Left renal cortex interstitium (tissue), 4 donors: ENCODE measurements at regions not wholly inside any gene's neighbourhood (a gene's known extent, or its start where the extent isn't known, plus 50 kb on each side); places are given as distances from the start of the nearest gene placed in this dataset.
"Not testable (repeated sequence)": the region's sequence is repeated elsewhere in the genome, so short reads cannot be mapped to it uniquely, and the experiment has no call there.

ENCODE experiments used
- DNase-seq, 4 donors: peaks; one replicate each; pipeline ENCODE4 v3.0.0-alpha.2; 2013; ENCODE audit warnings: low read depth in 4 of 4, low spot score in 2 of 4, missing footprints in 1 of 4

GRCh38 chrY:18599606-18600005 lies 53.1 kb downstream of the HSFY1 start:
- not testable (repeated sequence) for DNase-seq

GRCh38 chrY:18601287-18601686 lies 54.8 kb downstream of the HSFY1 start:
- not testable (repeated sequence) for DNase-seq

DNA sequence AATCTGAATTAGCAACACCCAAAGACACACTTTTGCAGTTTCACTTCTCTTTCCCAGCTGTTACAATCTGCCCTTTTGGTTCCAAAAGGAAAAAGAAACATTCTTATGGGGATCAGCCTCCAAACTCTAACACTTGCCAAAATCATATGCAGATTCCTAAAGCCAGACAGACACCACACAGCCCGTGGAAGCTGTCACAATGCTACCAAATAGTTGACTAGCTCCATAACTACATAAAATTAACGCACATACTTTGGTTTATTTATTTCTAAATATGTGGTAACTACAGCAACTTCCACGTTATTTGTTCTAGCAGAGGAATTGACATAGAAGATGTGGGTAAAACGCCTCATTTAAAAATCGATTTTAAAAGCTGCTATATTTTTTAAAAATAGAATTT lies 59.7 kb downstream of the HSFY1 start:
- not testable (repeated sequence) for DNase-seq

GRCh38 chrY:18608205-18608604 lies 61.7 kb downstream of the HSFY1 start:
- not testable (repeated sequence) for DNase-seq

GRCh38 chrY:18615809-18616208 lies 69.3 kb downstream of the HSFY1 start:
- not testable (repeated sequence) for DNase-seq

GRCh38 chrY:18629805-18630516 lies 83.4 kb downstream of the HSFY1 start:
- not testable (repeated sequence) for DNase-seq

- not testable (repeated sequence) for DNase-seq
Observed at GRCh38 chrY:18630571-18630970, 84.1 kb downstream of the HSFY1 start.

DNA sequence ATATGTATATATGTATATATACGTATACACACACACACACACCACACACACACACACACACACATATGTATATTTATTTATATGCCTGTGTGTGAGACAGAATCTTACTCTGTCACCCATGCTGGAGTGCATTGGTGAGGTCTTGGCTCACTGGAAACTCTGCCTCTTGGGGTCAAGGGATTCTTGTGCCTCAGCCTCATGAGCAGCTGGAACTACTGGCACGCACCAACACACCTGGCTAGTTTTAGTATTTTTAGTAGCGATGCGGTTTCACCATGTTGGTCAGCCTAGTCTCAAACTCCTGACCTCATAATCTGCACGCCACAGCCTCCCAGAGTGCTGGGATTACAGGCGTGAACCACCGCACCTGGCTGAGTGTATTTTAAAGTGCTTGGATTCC lies 85.1 kb downstream of the HSFY1 start:
- DNase-seq, result not testable (repeated sequence)

GRCh38 chrY:18650746-18651145 lies 104.2 kb downstream of the HSFY1 start:
- no peak for DNase-seq

DNA sequence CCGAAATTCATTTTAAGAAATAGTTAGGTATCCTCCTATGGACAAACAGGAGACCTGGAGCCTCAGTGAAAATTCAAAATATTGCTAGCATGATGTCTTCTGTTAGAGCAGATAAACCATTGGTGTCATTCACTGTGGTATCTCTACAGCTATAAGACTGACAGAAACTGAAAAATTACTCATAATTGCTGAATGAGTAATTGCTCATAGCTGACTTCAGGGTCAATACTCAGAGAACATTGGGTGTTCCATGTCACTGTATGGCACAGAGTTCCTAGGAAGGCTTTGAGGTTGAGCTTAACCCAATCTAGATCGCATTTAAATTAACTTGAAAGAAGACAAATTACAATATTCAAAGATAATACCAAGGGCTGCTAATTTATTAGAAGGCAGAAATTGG lies 109.0 kb downstream of the HSFY2 start:
- no peak for DNase-seq

DNA sequence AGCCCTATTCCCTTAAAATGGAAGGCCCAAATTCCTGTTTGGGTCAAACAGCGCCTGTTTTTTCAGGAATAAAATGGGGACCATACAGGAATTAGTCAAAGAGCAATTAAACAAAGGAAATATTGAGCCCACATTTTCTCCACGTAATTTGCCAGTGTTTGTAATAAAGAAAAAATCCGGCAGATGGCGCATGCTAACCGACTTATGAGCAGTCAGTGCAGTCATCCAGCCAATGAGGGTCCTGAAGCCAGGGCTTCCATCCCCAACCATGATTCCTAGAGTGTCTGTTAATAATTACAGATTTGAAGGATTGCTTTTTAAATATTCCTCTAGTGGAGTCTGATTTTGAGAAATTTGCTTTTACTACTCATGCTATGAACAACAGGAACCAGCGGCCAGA lies 103.7 kb downstream of the HSFY2 start:
- DNase-seq, result peak in 1 of 4 donors; percentile 6

GRCh38 chrY:18671970-18672369 lies 101.6 kb downstream of the HSFY2 start:
- no peak for DNase-seq

DNA sequence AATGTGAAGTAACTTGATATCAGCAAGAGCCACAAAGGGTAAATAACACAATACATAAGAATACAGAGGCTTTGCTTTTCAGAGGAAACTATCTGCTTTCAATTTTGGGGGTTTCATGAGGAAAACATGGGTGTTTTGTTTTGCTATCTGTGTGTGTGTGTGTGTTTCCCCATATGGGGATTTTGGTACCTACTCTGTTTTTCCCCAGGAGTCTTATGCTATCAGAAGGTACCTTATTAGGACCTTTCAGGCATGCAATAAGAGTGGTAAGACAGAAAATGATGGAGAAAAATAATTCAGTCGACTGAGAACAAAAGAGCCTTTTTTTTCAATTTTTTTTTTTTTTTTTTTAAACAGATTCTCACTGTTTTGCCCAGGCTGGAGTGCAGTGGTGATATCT lies 87.5 kb downstream of the HSFY2 start:
- DNase-seq, result not testable (repeated sequence)

DNA sequence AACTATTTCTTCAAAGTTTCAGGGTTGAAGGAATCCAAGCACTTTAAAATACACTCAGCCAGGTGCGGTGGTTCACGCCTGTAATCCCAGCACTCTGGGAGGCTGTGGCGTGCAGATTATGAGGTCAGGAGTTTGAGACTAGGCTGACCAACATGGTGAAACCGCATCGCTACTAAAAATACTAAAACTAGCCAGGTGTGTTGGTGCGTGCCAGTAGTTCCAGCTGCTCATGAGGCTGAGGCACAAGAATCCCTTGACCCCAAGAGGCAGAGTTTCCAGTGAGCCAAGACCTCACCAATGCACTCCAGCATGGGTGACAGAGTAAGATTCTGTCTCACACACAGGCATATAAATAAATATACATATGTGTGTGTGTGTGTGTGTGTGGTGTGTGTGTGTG lies 85.2 kb downstream of the HSFY2 start:
- not testable (repeated sequence) for DNase-seq

DNA sequence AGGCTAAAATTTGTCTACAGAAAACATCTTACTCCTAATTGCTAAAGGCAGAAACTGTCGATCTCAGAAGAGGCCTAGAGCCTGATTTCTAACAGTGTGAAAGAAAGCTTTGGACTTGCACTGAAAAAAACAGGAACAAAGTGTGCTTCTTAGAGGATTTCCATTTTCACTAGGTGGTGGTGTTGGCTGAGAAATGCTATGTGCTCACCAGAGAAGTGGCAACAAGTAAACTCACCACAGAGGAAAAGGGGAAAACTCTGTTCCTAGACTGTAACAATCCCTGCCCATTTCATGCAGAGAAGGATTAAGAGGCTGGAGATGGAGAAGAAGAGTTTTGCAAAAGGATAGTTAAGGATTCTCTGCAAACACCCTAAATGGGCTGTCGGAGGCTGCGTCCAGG lies 84.1 kb downstream of the HSFY2 start:
- DNase-seq, result not testable (repeated sequence)

DNA sequence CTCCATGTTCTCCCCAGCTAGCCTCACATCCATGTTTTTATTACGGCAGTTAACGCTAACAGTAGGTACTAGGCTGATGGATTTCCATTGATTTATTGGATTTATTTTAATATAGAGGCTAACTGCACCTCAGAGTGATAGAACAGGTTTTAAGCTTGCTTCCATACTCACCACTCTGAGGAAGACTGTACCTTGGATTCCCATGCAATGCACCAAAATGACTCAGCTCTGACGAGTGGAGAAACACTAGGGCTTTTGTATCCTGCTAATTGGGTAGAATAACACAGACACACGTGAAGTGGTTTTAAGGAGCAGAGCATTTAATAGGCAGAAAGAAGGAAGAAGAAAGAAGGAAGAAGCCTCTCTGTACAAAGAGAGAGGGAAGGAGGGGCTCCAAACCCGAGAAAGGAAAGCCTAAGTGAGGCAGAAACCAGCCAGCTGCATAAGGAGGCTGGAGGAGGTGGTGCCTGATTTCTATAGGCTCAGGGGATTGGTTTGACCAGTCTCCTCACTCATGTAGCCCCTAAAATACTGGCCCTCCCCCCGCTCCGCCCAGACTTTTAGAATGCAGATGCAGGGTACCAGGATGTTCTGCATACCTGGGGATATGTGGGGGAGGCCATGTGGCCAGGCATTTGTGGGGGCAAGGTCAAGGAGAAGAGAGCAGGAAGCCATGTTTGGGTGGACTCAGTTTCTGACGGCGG lies 83.5 kb downstream of the HSFY2 start:
- not testable (repeated sequence) for DNase-seq

DNA sequence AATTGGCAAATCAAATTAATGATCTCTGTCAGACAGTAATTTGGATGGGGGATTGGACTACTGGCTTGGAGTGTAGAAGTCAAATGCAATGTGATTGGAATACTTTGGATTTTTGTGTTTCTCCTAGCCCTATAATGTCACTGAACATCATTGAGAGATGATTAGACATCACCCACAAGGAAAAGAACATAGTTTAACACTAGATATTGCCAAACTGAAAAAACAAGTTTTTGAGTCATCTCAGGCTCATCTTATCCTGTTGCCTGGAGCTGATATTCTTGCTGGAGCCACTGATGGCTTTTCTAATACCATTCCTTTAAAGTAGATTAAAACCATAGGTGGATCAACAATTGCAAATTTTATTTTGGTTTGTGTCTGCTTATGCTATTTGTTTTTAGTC lies 76.7 kb downstream of the HSFY2 start:
- DNase-seq, result not testable (repeated sequence)

DNA sequence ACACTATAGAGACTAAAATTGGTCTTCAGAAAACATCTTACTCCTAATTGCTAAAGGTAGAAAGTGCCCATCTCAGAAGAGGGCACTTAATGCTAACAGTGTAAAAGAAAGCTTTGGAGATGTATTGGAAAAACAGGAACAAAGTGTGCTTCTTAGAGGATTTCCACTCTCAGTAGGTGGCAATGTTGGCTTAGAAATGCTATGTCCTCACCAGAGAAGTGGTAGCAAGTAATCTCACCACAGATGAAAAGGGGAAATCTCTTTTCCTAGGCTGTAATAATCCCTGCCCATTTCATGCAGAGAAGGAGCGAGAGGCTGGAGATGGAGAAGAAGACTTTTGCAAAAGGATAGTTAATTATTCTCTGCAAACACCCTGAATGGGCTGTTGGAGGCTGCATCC lies 69.3 kb downstream of the HSFY2 start:
- DNase-seq, result not testable (repeated sequence)

GRCh38 chrY:18711785-18712184 lies 61.8 kb downstream of the HSFY2 start:
- not testable (repeated sequence) for DNase-seq

DNA sequence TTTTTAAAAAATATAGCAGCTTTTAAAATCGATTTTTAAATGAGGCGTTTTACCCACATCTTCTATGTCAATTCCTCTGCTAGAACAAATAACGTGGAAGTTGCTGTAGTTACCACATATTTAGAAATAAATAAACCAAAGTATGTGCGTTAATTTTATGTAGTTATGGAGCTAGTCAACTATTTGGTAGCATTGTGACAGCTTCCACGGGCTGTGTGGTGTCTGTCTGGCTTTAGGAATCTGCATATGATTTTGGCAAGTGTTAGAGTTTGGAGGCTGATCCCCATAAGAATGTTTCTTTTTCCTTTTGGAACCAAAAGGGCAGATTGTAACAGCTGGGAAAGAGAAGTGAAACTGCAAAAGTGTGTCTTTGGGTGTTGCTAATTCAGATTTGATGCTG lies 59.8 kb downstream of the HSFY2 start:
- DNase-seq, result not testable (repeated sequence)

DNA sequence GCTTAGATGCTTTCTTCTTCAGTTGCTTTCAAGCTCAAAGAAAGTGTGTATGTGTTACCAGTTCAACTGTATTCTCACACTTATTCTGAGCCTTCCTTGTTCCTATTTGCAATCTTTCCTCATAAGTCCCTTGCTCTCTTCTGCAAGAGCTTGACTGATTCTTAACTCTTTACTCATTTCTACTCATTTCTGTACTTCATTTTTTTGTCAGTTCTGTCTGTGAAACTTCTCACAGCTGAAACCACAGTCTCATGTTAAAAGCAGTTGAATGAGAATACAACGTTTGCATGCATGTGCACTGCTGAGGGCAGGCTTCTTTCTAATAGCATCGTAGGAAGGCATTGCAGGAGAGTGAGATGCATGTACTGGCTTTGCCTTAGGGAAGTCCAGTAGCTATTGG lies 54.8 kb downstream of the HSFY2 start:
- not testable (repeated sequence) for DNase-seq

GRCh38 chrY:18720395-18720794 lies 53.1 kb downstream of the HSFY2 start:
- not testable (repeated sequence) for DNase-seq
